ENCODE measurements at regions not wholly inside any gene's neighbourhood (a gene's known extent, or its start where the extent isn't known, plus 50 kb on each side); places are given as distances from the start of the nearest gene placed in this dataset.

DNA sequence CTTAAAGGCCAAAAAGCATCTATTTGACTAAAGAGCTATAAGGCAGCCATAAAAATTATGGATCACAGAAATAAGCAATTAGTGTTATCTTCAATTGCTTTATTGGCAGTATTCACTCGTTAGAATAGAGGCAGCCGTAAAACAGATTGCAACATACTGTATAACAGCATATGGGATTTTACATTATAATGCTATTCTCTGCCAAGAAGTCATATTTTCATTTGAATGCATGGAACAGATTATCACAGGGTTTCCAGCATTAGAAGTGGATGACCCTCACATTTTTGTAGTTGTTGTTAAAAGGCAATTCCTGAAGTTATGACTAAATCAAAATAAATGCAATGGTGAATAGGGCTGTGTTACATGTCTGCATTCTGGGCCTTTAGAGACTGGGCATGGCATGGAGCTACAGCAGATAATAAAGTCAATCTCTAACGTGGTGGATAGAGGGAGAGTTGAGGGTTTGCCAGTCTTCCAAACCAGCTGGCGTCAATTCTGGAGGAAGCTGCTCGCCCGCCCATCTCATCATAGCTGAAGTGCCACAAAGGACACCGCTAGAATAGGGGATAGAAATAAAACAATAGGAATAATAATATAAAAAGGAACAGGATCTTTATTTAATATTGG lies 155.4 kb upstream of the VRK2 start:
- TF ChIP-seq POLR2A (IDR thresholded peaks at IDR 0.05; ENCODE audit: low read depth, low read length) (no peak), EZH2 (IDR thresholded peaks at IDR 0.05; ENCODE audit: borderline replicate concordance, low read depth, low read length, severe bottlenecking) (no peak)
- TF ChIP-seq, protein P1, sequence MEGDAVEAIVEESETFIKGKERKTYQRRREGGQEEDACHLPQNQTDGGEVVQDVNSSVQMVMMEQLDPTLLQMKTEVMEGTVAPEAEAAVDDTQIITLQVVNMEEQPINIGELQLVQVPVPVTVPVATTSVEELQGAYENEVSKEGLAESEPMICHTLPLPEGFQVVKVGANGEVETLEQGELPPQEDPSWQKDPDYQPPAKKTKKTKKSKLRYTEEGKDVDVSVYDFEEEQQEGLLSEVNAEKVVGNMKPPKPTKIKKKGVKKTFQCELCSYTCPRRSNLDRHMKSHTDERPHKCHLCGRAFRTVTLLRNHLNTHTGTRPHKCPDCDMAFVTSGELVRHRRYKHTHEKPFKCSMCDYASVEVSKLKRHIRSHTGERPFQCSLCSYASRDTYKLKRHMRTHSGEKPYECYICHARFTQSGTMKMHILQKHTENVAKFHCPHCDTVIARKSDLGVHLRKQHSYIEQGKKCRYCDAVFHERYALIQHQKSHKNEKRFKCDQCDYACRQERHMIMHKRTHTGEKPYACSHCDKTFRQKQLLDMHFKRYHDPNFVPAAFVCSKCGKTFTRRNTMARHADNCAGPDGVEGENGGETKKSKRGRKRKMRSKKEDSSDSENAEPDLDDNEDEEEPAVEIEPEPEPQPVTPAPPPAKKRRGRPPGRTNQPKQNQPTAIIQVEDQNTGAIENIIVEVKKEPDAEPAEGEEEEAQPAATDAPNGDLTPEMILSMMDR (IDR thresholded peaks at IDR 0.05; ENCODE audit: extremely low read depth in 1 of 2, insufficient read depth in 1 of 2, low read depth in 1 of 2, low read length in 2 of 2): no peak

Measured in endothelial cell of umbilical vein (primary cell).